ENCODE measurements at regions not wholly inside any gene's neighbourhood (a gene's known extent, or its start where the extent isn't known, plus 50 kb on each side); places are given as distances from the start of the nearest gene placed in this dataset.

DNA sequence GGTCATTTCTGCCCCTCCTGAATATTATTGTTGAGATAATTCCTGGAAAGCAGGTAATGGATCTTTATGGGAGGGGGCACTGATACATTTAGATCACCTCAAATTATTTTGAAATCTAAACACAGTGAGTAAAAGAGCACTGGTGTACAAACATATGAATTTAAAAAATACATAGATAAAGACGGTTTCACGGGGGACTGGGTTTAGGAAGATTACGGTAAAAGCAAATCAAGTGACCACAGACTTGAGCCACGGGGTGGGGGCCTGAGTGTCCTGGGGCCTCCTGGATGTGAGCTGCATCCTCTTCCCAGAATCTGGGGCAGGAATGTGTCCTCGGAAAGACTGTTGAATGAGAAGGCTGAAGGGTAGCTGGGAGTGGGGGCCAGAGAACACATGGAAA, 219.1 kb upstream of the KLF6 start:
- no peak for DNase-seq

DNA sequence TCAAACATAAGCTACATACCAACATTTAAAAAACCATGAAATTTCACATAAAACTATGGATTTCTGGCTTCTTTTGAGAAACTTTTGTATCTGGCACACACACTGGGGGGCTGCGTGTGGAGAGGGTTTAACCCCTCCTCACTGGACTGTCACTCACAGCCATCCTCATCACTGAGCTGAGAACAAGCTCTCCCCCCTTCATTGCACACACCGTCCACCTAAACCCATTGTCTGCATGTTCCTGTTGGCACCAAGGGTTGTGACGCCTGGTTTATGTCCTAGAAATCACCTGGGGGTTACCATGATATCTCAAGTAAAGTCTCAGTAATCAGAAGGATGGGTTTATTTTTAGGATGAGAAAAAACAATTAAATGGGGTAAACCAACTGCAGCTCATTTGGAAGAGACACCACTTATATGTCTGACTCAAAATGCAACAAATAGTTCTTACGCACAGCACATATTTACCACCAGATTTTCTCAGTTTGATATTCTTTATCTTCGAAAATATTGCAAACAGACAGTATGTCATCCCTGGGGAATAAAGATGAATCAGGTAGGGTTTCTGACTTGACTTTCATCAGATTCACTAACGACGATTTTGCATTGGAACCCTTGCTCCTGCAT, 218.5 kb upstream of the KLF6 start:
- DNase-seq, result no peak

DNA sequence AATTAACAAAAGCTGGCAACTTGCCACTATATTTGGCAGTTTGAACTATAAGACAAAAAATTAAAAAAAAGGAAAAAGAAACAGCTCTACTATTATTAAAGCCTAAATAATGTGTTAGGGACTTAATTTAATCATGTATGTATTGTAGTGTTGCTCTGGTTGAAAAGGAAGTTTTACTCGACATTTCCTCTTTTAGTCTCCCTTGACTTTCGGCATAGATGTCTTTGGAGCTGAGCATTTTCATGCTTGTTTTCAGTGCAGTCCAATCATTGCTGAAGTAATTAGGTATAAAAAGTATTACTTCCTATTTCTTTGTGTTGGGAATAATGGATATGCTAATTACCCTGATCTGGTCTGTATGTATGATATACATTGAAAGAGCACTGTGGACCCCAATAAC, 216.8 kb upstream of the KLF6 start:
- DNase-seq, result no peak

DNA sequence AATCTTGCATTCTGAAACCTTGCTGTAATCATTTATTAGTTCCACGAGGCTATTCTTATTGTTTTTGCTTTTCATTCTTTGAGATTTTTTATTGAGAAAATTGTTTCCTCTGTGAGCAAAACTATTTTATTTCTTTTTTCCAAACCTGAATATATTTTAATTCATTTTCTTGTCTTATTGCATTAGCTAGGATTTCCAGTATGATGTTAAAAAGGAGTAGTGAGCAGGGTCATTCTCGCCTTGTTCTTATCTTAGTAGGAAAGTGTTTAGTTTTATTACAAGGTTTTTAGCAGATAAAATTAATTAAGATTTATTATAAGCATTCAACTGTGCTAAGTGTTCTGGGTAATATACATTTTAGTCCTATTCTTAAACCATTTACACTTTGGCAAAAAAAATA, 214.6 kb upstream of the KLF6 start:
- no peak for DNase-seq

DNA sequence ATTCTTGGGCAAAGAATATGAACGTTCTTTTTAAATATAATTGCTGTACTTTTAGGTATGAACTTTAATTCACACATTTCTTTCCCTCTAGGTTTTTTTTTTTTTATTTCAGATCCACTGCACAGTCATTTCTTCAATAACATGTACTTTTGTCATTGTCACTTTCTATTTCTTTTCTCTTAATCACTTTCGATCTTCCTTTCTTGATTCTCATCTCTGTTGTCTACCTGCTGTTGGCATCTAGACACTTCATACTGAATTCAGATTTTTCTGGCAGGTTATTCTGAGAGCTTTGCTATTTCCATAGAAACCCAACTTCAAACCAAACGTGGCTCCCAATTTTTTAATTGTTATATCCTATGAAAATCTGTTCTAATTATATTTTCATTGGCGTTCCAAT, 211.7 kb upstream of the KLF6 start:
- DNase-seq, result peak in 1 of 5 donors; percentile 12

DNA sequence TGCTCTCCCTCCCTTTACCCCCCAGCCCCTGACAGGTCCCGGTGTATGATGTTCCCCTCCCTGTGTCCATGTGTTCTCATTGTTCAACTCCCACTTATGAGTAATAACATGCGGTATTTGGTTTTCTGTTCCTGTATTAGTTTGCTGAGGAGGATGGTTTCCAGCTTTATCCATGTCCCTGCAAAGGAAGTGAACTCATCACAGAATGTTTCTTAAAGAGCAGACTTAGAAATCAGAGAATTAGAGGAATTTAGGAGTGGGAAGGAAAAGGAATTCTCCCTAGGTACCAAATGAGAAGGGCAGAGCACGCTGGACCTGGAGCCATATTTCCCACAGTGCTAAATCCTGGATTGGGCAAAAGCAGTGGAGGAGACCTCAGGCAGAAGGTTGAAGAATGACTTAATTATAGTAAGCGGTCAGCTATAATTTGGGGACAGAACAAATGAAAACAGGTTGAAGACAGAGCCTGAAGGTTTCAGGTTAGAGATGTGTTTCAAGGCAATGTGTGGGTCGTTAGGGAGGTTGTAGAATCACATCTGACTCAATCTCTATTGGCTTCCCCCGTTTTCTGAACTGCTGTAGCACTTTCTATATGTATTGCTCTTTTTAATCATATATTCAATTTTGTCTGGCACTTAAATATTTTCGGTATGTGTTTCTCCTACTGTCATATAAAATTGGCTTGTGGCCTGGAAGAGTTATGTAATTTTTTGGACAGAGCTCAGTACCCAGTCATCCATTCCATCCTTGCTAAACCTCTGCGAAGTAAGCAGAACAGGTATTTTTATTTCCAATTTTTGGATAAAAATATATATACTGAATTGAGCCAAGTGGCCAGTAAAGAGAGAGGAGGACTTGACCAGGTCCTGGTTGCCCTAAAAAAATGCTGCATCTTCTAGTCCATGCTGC, 210.5 kb upstream of the KLF6 start:
- no peak for DNase-seq

DNA sequence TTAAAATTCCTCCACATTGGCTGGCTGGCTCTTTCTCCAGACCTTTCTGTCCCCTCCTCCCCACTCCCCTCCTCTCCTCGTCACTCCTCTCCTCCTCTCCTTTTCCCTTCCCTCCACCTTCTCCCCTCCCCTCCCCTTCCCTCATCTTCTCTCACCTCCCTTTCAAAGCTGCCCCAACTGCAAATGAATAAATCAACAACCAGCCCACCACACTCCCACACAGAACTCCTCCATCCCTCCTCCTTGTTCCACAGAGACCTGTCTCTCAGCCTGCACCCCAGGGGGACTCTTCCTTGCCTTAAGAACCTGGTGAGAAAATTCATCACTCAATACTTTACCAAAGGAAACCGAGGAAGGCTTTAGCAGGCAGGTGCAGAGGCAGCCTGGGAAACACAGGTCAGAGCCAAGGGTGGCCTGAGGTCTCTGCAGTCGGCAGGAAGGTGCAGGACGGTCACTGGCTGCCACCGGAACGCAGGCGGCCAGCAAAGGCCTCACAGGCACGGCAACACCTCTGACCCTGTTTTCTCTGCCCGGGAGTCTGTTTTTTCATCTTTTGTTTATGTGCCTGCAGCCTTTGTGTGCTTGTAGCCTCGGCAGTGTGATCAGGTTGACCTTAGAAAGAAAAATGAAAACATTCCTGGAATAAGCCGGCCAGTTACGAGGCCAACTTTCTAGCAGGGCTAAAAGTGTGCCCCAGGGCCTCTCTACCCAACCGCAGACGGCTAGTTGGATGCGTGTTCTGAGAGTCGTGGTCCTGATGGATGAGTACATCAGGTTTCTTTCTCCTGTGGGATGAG, 207.6 kb upstream of the KLF6 start:
- no peak for DNase-seq

DNA sequence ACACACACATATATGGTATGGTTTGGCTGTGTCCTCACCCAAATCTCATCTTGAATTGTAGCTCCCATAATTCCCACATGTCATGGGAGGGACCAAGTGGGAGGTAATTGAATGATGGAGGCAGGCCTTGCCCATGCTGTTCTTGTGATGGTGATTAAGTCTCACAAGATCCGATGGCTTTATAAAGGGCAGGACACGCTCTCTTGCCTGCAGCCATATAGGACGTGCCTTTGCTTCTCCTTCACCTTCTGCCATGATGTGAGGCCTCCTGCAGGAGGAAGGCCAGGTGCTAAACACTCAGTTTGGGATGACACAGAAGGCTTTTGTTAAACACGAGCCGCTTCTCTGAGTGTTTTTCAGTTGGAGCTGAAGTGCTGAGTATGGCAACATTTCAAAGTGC, 205.3 kb upstream of the KLF6 start:
- no peak for DNase-seq

DNA sequence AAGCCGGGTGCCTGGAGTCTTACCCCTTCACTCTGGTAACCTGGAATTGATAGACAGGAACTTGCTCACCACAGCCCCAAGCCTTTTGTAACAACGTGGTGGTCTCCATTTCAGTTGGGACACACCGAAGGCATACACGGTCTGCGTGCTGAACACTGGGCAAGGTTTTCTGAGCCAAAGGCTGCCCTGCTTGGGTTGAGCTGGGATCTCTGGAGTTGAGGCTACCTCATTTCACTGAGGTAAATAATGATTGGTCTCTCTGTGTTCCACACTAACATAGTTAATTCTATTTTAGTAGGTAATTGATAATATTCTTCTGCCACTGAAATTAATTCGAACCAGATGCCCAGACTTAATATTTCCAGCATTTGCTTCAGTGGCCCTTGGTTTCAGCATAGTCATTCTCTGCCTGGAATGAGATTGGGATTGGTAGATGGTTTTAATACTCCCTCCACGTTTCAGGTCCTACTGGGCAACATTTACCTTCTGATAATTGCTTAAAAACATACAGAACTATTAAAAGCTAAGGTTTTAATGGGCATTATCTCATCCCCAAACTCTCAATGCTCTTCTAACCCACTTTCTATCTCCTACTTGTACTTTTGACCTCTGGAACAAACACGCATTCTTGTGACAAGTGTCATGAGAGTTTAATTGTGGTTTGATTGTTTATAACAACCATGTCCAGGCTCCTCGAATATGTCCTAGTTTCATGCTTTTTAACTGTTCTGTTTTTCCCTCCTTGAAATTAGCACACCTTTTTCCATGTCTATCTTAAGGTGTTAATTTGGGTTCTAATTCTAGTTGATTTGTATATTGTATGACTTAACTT, 202.3 kb upstream of the KLF6 start:
- DNase-seq, result no peak

DNA sequence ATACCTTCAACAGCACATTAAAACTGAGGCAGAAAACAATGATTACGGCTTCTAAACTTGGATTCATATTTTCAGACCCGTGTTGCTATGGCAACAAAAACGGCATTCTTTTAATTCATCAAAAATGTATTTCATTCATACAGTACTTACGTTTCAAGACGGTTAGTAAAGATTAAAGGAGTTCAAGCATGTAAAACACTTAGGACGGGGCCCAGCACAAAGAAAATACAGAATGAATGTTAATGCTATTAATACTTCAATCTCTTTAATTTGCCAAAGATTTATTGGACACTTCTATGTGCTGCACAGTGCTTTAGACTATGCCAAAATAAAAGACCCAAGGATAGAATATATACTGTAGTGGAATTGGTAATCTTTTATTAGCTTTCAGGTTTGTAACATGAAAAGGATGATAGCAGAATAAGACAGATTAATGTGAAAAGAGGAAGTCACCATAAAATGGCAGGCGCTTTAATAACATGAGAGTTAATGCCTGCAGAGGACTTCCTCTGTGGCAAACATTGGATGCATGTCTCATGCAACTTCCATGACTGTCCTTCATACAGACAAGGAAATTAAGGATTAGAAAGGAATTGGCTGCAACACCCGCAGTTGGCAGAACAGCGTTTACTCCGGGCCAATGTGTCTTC, 201.6 kb upstream of the KLF6 start:
- DNase-seq, result no peak

DNA sequence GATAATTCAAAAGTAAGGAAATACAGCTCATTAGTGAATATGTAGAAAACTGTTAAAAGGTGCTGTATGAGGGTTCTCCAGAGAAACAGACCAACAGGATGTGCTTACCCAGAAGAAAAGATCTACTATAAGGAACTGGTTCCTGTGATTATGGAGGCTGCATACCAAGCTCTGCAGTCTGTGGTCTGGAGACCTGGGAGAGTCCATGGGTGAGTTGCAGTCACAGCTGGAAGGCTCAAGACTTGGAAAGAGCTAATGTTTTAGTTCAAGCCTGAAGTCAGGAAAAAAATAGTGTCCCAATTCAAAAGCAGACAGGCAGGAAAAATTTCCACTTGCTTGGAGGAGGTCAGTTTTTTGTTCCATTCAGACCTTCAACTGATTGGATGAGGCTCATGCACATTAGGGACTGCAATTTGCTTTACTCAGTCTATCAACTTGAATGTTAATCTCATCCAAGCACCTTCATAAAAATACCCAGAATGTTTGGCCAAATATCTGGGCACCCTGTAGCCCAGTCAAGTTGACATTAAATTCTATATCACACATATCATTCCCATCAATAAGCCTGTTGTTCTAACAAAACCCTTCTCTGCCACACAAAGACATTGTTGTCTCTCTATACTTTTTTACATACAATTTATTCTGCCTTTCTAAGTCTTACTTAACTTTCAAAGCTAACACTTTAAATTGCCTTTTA, 197.9 kb upstream of the KLF6 start:
- DNase-seq, result no peak

DNA sequence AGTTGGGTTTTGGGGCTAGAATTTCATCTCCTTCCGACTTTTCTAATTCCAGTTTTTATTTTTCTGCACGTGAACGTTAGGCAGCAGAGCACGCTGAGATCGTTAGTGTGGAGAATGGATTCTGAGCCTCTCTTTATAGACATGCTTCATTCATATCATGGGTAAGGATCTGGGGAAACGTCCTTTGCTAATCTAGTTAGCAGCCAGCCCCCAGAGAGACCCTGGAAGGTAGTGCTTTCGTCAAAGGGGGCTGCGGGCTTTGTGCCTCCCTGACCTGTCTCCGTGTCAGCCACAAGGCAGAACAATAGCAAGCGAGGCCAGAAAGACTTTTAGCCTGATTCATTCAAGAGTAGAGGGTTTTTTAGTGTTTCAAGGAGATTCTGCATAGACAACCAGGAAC, 196.3 kb upstream of the KLF6 start:
- DNase-seq, result no peak

DNA sequence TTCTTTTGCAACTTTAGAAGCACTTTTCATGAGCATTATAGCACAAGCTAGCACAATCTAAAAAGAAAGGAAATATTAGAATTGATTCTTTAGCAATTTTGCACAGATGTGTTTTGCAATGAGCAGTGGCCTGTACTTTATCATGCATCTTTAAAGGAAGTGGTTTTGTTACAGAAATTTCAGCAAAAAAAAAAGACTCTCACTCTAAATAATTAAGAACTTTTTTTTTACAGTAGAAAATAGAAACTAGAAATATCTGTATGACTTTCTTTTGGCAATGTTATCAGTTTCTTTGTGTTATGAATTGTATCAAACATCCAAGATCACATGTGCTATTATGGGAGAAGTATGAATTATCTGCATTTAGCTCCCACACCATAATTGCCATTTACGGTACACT, 195.7 kb upstream of the KLF6 start:
- peak in 1 of 5 donors; percentile 52 for DNase-seq

DNA sequence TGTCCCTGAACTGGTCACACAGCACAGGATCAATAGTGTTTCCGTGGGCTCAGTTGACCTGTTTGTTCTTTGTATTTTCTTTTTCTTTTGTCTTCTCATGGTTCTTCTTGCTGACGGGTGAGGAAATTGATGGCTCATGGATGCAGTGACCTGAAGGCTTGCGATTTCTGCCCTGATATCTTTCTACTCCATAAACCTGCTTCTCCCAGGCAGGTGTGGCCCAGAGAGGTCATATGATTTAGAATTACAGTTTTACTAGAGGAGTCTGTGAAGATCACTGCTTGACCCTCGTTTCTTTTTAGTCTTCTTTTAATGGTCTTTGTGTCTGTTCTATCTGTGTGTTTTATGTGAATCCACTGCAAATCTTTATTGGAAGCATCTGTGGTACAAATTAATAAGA, 195.1 kb upstream of the KLF6 start:
- no peak for DNase-seq

DNA sequence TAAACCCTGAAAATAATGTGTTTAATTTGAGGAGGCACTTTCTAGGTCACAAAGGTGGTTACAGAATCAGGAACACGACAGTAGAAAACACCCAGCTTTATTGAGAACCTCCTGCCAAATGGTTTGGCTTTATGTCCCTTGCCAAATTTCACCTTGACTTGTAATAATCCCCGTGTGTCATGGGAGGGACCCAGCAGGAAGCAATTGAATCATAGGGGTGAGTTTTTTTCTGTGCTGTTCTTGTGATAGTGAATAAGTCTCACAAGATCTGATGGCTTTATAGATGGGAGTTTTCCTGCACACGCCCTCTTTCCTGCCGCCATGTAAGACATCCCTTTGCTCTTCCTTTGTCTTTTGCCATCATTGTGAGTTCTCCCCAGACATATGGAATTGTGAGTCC, 193.8 kb upstream of the KLF6 start:
- no peak for DNase-seq

DNA sequence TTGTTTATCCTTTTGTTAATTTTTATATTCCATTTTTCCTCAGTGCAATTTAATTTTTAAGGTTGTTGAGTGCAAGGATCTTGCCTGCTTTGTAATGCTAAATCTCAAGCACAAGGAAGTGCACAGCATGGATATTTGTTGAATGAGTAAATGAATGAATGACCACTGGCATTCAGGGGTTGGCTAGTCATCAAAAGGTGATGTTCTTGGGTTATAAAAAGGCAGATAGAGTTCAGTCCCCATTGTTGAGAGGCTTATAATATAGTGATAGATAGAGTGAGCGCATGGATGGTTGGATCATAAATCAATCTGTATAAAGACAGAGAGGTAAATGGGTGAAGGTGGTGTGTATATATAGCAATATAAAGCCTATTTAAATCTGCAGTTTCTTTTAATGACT, 193.2 kb upstream of the KLF6 start:
- DNase-seq, result no peak

DNA sequence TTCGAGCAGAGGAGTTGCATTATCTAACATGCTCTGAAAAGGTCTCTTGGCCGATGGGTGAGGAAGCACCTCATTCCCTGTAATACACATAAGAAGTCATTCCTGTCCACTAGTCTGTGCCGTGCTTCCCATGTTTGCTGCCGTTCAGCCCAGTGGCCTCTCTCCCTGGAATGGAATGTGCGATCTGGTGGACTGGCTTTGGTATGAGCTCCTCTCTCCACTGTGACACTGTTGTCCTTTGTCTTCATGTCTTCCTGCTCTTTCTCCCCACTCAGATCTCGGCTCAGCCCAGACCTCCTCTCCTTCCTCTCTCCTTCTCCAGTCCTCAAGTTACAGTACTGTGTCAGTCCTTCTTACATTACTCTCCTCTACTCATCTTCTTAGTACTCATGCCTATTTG, 192.8 kb upstream of the KLF6 start:
- DNase-seq, result no peak

DNA sequence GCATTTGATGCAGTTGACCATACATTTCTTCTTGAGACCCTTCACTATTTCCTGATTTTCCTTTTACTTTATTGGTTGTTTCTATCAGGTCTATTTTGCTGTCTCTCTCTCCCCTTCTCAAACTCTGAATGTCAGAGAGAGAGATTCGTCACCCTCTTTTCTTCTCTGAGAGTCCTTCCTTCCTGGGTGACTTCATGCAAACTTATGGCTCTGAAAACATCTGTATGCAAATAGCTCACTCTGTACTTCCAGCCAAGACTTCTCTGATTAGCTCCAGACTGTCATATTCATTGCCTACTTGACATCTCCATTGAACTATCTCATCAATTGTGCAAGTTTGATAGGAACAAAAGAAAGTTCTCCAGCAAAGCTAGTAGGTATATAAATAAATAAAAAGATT, 191.7 kb upstream of the KLF6 start:
- DNase-seq, result peak in 1 of 5 donors; percentile 29

DNA sequence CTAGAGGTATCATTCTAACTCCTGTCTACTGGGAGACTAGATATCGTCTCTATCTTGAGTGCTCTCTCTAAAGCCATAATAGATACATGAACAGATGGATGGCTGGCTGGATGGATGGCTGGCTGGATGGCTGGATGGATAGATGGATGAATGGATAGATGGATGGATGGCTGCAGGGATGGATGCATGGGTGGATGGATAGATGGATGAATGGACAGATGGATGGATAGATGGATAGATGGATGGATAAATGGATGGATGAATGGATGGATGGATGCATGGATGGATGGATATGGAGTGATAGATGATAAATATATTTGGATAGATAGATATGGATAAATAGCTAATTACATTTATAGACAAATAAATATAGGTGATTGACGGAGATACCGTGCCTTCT, 191.2 kb upstream of the KLF6 start:
- no peak for DNase-seq

DNA sequence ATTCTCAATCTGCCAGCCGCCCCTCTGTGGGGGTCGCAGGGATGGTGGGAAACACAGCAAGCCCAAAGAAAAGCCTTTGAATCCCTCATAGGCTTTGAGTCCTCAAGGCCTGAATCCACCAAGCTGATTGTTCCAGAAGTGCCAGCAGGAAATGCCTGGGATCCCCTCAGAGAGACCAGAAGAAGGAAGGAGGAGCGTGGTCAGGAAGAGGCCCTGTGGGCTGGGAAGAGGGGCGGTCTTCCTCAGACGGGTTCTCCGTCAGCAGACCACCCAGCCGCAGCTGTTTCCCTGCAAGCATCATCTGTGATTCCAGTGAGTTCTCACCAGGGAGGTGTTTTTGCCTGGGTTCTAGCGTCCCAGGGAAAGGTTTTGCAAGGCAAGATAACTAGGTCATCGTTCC, 190.0 kb upstream of the KLF6 start:
- DNase-seq, result no peak

DNA sequence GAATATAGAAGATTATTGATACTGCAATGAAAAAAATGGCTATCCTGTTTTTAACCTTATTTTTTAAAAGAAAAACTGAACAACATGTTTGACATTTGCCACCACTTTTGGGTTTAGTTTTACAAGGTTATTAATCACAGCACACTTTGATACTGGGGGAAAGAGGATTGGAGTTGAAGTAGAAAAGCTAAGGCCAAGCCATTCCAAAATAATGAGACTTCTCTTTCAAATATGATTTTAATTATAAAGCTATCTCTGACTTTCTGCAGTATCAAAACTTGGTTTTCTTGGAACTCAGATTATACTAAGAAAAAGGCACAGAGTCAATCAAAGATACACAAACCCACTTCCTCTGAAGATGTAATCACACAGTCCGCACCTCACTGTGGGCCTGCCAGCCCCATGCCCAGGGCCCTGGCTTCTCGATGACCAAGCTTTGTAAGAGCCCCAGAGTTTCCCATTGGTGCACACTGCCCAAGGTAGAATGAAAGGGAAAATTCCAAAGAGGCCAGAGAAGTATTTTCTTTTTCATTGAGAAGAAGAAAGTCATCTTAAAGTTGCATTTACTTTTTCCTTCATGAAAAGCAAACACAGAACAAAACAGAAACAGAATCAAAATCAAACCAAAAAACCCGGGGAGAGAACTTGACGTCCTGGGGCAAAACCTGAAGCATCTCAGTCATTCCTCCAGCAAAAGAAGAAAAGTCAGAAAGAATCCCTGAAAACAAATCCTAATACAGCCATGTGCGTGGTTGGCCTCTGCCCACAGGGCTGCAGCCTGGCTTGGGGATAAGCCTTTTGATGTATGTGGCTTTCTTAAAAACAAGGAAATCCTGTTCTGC, 187.7 kb upstream of the KLF6 start:
- DNase-seq, result peak in 1 of 5 donors; percentile 79
